ENCODE measurements at regions not wholly inside any gene's neighbourhood (a gene's known extent, or its start where the extent isn't known, plus 50 kb on each side); places are given as distances from the start of the nearest gene placed in this dataset.

GRCh38 chr6:126824226-126824625, 294.2 kb upstream of the RSPO3 start:
- no peaks in the 10 kb centered on the region for H3K79me2 ChIP-seq (ENCODE audit: insufficient read depth, low read length)
- DNase-seq (ENCODE audit: low read depth) (peak; percentile 44), FAIRE-seq (no peak)
- TF ChIP-seq EZH2 (IDR thresholded peaks at IDR 0.05; ENCODE audit: insufficient read depth, low read length) (no peak), CTCF (IDR thresholded peaks at IDR 0.05; ENCODE audit: insufficient read depth, low read depth, low read length) (no peak)
- no peak overlapping the region for H3K9ac ChIP-seq (ENCODE audit: low read length)
- no peak overlapping the region for H3K4me3 ChIP-seq (ENCODE audit: insufficient read depth, low read depth, low read length)
- H3K4me2 ChIP-seq (ENCODE audit: low read length), result peak overlapping the region; percentile 17
- H3K4me1 ChIP-seq (ENCODE audit: insufficient read depth, low read length), result peaks cover 4% of the 10 kb centered on the region
- Mint-ChIP-seq H3K4me3 (ENCODE audit: unreplicated experiment) (no peak overlapping the region), H3K9me3 (ENCODE audit: unreplicated experiment) (no peaks in the 10 kb centered on the region), H3K36me3 (ENCODE audit: low read depth, unreplicated experiment) (no peaks in the 10 kb centered on the region), H3K27me3 (ENCODE audit: low read depth, unreplicated experiment) (no peaks in the 10 kb centered on the region), H3K4me1 (ENCODE audit: low read depth, unreplicated experiment) (peaks cover 11% of the 10 kb centered on the region), H3K27ac (ENCODE audit: unreplicated experiment) (peak overlapping the region; percentile 36)
- H3K9me3 ChIP-seq (ENCODE audit: insufficient read depth, low read depth, low read length), result no peaks in the 10 kb centered on the region
- no peaks in the 10 kb centered on the region for H3K27me3 ChIP-seq (ENCODE audit: insufficient read depth, low read length)
- no peak overlapping the region for H3K27ac ChIP-seq (ENCODE audit: low read depth, low read length)
- no peak overlapping the region for H2AFZ ChIP-seq (ENCODE audit: low read depth, low read length)
- H3K36me3 ChIP-seq (ENCODE audit: insufficient read depth, low read length), result no peaks in the 10 kb centered on the region
- no peaks in the 10 kb centered on the region for H4K20me1 ChIP-seq (ENCODE audit: insufficient read depth, low read length)

GRCh38 chr6:126824815-126825214, 293.7 kb upstream of the RSPO3 start:
- H3K27ac ChIP-seq (ENCODE audit: low read depth, low read length), result no peak overlapping the region
- Mint-ChIP-seq H3K4me1 (ENCODE audit: low read depth, unreplicated experiment) (peaks cover 11% of the 10 kb centered on the region), H3K27ac (ENCODE audit: unreplicated experiment) (no peak overlapping the region), H3K36me3 (ENCODE audit: low read depth, unreplicated experiment) (no peaks in the 10 kb centered on the region), H3K27me3 (ENCODE audit: low read depth, unreplicated experiment) (no peaks in the 10 kb centered on the region), H3K4me3 (ENCODE audit: unreplicated experiment) (no peak overlapping the region), H3K9me3 (ENCODE audit: unreplicated experiment) (no peaks in the 10 kb centered on the region)
- no peak for DNase-seq (ENCODE audit: low read depth)
- no peaks in the 10 kb centered on the region for H3K9me3 ChIP-seq (ENCODE audit: insufficient read depth, low read depth, low read length)
- no peaks in the 10 kb centered on the region for H3K79me2 ChIP-seq (ENCODE audit: insufficient read depth, low read length)
- no peaks in the 10 kb centered on the region for H3K36me3 ChIP-seq (ENCODE audit: insufficient read depth, low read length)
- H3K27me3 ChIP-seq (ENCODE audit: insufficient read depth, low read length), result no peaks in the 10 kb centered on the region
- H3K4me3 ChIP-seq (ENCODE audit: insufficient read depth, low read depth, low read length), result no peak overlapping the region
- H4K20me1 ChIP-seq (ENCODE audit: insufficient read depth, low read length), result no peaks in the 10 kb centered on the region
- no peak for FAIRE-seq
- no peak overlapping the region for H3K9ac ChIP-seq (ENCODE audit: low read length)
- H3K4me2 ChIP-seq (ENCODE audit: low read length), result peak overlapping the region; percentile 17
- no peak overlapping the region for H2AFZ ChIP-seq (ENCODE audit: low read depth, low read length)
- no peak for TF ChIP-seq CTCF (IDR thresholded peaks at IDR 0.05; ENCODE audit: insufficient read depth, low read depth, low read length)
- TF ChIP-seq EZH2 (IDR thresholded peaks at IDR 0.05; ENCODE audit: insufficient read depth, low read length), result no peak
- peaks cover 4% of the 10 kb centered on the region for H3K4me1 ChIP-seq (ENCODE audit: insufficient read depth, low read length)

- no peak overlapping the region for H3K27ac ChIP-seq (ENCODE audit: low read depth, low read length)
- H3K36me3 ChIP-seq (ENCODE audit: insufficient read depth, low read length), result no peaks in the 10 kb centered on the region
- H3K4me1 Mint-ChIP-seq (ENCODE audit: low read depth, unreplicated experiment), result peaks cover 11% of the 10 kb centered on the region
- H3K4me3 ChIP-seq (ENCODE audit: insufficient read depth, low read depth, low read length), result no peak overlapping the region
- no peaks in the 10 kb centered on the region for H3K9me3 ChIP-seq (ENCODE audit: insufficient read depth, low read depth, low read length)
- no peak overlapping the region for H2AFZ ChIP-seq (ENCODE audit: low read depth, low read length)
- H3K27me3 ChIP-seq (ENCODE audit: insufficient read depth, low read length), result no peaks in the 10 kb centered on the region
- peaks cover 4% of the 10 kb centered on the region for H3K4me1 ChIP-seq (ENCODE audit: insufficient read depth, low read length)
- TF ChIP-seq EZH2 (IDR thresholded peaks at IDR 0.05; ENCODE audit: insufficient read depth, low read length) (no peak), CTCF (IDR thresholded peaks at IDR 0.05; ENCODE audit: insufficient read depth, low read depth, low read length) (no peak)
- no peaks in the 10 kb centered on the region for H3K9me3 Mint-ChIP-seq (ENCODE audit: unreplicated experiment)
- H3K4me3 Mint-ChIP-seq (ENCODE audit: unreplicated experiment), result no peak overlapping the region
- FAIRE-seq, result no peak
- no peak overlapping the region for H3K27ac Mint-ChIP-seq (ENCODE audit: unreplicated experiment)
- H3K4me2 ChIP-seq (ENCODE audit: low read length), result no peak overlapping the region
- DNase-seq (ENCODE audit: low read depth), result peak; percentile 14
- H3K79me2 ChIP-seq (ENCODE audit: insufficient read depth, low read length), result no peaks in the 10 kb centered on the region
- no peaks in the 10 kb centered on the region for H3K36me3 Mint-ChIP-seq (ENCODE audit: low read depth, unreplicated experiment)
- H3K27me3 Mint-ChIP-seq (ENCODE audit: low read depth, unreplicated experiment), result no peaks in the 10 kb centered on the region
- H3K9ac ChIP-seq (ENCODE audit: low read length), result no peak overlapping the region
- H4K20me1 ChIP-seq (ENCODE audit: insufficient read depth, low read length), result no peaks in the 10 kb centered on the region
Measured at GRCh38 chr6:126826166-126826714, 292.2 kb upstream of the RSPO3 start.
